MM.1S (cell line): ENCODE measurements at regions not wholly inside any gene's neighbourhood (a gene's known extent, or its start where the extent isn't known, plus 50 kb on each side); places are given as distances from the start of the nearest gene placed in this dataset.

Experiments used
- EZH2 ChIP-seq: fragments of 300-600 bp; sonication (generic); optimal IDR thresholded peaks from 2 replicates; pipeline ENCODE3; 2017; ENCODE audit warnings: low read depth, mild to moderate bottlenecking, antibody characterized with exemption, low read length, mixed read lengths
- TF ChIP-seq, protein P1 (sequence below): fragments of 300-600 bp; sonication (generic); IDR thresholded peaks from 2 replicates; pipeline ENCODE4 v1.5.1; 2016; ENCODE audit warnings: antibody characterized with exemption, low read length, mixed read lengths

DNA sequence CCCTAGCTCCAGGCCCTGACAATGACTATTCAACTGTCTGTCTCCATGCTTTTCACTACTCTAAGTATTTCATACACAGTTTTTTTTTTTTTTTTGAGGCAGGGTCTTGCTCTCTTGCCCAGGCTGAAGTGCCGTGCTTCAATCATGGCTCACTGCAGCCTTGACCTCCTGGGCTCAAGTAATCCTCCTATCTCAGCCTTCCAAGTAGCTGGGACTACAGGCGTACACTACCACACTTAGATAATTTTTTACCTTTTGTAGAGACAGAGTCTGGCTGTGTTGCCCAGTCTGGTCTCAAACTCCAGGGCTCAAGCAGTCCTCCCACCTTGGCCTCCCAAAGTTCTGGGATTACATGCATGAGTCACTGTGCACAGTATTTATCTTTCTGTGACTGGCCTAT, 815.4 kb downstream of the DACH1 start:
- TF ChIP-seq, protein P1, sequence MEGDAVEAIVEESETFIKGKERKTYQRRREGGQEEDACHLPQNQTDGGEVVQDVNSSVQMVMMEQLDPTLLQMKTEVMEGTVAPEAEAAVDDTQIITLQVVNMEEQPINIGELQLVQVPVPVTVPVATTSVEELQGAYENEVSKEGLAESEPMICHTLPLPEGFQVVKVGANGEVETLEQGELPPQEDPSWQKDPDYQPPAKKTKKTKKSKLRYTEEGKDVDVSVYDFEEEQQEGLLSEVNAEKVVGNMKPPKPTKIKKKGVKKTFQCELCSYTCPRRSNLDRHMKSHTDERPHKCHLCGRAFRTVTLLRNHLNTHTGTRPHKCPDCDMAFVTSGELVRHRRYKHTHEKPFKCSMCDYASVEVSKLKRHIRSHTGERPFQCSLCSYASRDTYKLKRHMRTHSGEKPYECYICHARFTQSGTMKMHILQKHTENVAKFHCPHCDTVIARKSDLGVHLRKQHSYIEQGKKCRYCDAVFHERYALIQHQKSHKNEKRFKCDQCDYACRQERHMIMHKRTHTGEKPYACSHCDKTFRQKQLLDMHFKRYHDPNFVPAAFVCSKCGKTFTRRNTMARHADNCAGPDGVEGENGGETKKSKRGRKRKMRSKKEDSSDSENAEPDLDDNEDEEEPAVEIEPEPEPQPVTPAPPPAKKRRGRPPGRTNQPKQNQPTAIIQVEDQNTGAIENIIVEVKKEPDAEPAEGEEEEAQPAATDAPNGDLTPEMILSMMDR = no peak
- no peak for TF ChIP-seq EZH2
